GM21360 (cell line): ENCODE measurements at regions not wholly inside any gene's neighbourhood (a gene's known extent, or its start where the extent isn't known, plus 50 kb on each side); places are given as distances from the start of the nearest gene placed in this dataset.
A peak's percentile ranks its signal among the peaks of the same experiment; 100 is the strongest.
"Not testable (repeated sequence)": the region's sequence is repeated elsewhere in the genome, so short reads cannot be mapped to it uniquely, and the experiment has no call there.

Experiments used
- ATAC-seq: cut with Tn5 transposase; IDR thresholded peaks from one replicate; pipeline ENCODE4 v1.9.1; 2021; ENCODE audit warnings: mild to moderate bottlenecking, moderate library complexity; ENCODE audit not compliant: unreplicated experiment

DNA sequence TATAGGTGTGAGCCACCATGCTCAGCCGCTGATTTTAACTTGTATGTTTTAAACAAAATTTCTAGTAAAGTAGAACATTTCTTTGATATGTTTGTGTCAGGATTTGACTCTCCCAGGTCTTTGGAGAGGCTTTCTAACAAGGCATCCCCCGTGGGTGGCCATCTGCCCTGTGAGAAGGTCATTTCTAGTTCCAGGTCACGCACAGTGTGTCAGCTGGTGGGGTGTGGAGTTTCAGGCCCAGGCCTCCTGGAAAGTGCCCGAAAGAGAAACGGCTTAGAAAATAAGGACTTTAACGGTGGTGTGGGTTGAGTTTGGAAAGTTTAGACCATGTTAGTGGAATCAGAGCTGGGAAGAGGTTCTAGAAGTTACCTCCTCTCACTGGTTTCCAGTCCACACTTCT, 61.0 kb downstream of the SPDYE17 start:
- not testable (repeated sequence) for ATAC-seq

DNA sequence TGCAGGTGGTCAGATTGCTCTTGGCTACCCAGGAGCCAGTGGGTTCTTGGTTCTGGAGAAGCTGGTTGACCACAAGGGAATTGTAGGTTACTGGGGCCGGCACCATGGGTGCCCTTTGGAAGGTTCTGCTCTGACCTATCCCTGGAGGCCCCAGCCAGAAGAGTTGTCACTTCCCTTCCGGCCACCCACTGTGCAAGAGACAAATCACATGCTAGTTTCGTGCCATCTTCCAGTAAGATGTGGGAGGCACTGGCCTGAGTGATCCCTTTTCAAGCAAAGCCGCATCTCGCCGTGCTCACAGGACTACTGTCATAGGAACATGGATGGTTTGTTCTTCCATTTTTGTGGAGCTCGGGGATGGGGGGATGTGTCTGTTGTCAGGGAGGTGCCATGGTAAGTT, 62.3 kb downstream of the SPDYE17 start:
- ATAC-seq = not testable (repeated sequence)

- ATAC-seq = not testable (repeated sequence)
Measured at GRCh38 chr7:76965731-76966548, 66.2 kb downstream of the SPDYE17 start.

- ATAC-seq = not testable (repeated sequence)
Measured at GRCh38 chr7:76964050-76964449, 68.1 kb downstream of the SPDYE17 start.

GRCh38 chr7:76963061-76963460, 69.1 kb downstream of the SPDYE17 start:
- not testable (repeated sequence) for ATAC-seq

- not testable (repeated sequence) for ATAC-seq
Measured at GRCh38 chr7:76960400-76960986, 71.7 kb downstream of the SPDYE17 start.

GRCh38 chr7:76959573-76960399, 72.4 kb downstream of the SPDYE17 start:
- peak; percentile 94 for ATAC-seq

DNA sequence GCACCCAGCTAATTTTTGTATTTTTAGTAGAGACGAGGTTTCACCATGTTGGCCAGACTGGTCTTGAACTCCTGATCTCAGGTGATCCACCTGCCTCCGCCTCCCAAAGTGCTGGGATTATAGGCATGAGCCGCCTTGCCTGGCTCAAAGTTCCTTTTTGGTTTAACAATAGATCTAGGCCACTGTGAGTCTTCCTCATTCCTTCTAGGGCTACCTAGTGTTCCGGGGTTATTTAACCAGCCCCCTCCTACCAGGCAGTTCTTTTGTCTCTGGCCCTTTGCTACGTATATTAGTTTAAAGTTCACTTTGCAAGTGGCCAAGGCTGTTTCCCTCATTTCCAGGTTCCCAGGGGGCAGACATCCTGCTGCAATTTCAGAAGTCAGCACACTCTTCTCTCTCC, 75.6 kb downstream of the SPDYE17 start:
- ATAC-seq = not testable (repeated sequence)

DNA sequence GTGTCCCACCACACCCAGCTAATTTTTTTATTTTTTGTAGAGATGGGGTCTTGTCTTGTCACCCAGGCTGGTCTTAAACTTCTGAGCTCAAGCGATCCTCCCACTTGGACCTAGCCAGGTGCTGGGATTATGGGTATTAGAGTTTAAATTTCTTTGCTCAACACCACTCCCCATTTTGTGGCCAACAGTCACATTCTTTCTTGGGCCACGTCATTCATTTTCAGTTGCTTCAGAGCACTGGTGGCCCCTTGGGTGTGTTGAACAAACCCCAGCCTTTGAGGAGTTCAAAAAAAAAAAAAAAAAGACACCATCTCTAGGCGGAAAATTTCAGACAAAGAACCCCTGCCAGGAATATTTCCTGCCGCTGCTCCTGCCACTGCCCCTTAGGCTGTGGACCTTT, 77.0 kb downstream of the SPDYE17 start:
- ATAC-seq = not testable (repeated sequence)

DNA sequence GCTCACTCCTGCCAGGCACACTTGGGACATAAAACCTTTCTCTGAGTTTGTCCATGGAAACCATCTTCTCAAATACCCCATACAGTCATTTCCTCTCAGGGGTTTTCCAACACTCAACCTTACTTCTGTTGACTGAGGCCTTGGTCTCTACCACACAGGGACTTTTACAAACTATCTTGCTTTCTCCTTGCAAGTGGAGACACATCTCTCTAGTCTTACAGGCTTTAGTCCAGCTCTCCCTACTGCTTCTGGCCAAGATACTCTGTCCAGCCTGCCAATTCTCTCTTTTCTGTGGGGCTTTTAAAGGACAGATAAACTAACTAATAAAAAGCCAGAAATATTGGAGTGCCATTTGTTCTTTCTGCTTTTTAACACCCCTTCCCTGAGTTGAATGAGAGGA, 87.6 kb downstream of the SPDYE17 start:
- ATAC-seq = peak; percentile 75

DNA sequence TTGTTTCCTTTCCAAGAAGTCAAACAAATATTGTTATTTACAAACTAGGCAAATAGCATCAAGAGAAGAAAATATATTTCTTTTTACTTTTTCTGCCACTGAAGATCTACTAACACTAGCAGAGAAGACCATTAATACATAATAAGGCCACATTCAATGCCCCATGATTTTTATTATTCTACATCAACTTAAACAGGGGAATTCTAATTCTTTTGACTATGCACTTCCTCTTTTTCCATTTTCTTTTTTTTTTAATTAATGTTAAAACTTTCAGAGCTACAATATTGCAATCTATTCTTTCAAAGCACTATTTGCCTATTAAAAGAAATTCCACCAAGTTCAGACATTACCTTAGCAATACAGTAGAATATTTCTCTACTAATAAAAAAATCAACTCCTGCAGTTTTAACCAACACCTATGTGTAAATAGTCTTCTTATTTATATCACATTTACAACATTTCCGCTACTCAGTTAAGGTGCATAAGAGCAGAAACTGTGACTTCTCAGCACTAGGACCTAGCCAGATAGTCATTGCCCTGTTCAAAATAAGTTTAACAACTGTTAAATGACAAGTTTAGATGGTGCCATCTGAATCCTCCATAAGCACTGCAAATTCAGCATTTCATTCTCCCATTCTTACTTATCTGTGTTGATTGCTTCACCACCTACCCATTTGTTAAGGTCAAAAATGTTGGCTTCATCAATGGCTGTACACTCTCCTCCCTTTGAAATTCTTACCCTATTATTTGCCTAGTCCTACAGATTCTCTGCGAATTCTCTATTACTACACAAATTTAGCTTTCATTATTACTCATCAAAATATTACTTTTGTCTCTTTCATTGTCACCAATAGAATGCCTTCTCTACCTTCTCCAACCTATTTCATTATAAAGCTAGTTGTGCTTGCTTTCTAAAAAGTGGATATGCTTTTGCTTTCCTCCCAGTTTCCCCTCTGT, 90.1 kb downstream of the SPDYE17 start:
- peak; percentile 45 for ATAC-seq

DNA sequence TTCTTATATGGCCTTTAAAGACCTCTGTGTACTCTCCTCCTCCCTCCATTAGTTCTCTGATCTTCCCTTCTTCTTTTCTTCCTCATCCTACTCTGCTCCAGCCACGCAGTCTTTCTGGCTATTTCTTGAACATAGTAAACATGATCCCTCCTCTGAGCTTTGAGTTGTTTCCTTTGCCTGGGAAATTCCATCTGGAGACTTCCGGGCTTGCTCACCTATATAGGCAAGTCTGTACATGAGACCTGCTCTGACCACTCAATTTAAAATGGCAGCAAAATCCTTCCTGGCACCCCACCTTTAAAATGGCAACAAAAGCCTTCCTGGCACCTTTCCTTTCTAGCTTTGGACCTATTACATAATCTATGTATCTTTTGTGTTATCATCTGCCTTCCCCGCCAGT, 94.4 kb downstream of the SPDYE17 start:
- not testable (repeated sequence) for ATAC-seq

DNA sequence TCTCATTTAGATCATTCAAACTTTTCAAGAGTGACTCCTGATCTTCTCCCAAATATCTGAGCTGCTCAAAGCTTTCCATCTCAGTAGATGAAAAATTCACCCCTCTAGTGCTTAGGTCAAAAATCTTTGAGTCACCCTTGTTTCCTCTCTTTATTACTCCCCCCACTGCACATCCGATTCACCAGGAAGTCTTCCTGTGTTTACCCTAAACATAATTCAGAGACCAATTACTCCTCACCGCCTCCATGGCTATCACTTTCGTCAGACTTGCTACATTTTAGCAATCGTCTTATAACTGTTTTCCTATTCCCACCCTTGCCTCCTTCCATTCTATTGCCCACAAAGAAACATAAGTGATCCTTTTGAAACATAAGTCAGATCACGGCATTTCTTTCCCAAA, 94.8 kb downstream of the SPDYE17 start:
- ATAC-seq = not testable (repeated sequence)

DNA sequence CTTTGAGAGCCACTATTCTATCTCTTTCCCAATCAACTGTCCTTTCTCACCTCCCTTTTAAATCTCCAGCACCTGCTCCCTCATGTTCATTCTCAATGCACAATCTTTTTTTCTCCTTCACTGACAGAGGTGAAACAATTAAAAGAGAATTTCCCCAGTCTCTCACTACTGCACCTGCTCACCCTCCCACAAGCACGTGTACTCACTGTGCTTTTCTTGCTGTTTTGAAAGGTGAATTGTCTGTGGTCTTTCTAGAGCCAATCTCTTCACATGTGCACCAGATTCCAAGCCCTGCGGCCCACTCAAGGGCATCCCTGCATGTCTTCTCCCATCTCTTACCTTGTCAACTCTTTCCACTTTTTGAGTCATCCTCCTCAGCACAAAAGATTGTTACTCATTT, 95.8 kb downstream of the SPDYE17 start:
- not testable (repeated sequence) for ATAC-seq

- ATAC-seq = not testable (repeated sequence)
Measured at GRCh38 chr7:76934711-76935110, 97.5 kb downstream of the SPDYE17 start.

DNA sequence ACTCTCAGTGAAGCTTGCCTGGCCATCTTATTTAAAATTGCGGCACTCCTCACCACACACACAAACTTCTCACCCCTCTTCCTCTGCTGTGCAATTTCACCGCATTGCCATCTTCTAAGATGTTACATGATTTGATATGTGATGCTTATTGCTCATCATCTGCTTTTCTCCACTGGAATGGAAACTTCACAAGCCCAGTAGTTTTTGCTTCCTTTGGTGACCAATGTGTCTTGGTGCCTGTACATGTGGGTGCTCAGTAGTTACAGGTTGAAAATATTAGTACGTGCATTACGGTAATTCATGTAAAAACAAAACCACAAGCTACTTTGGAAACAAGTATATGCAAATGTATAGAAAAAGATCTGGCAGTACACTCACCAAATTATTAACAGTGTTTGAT, 99.2 kb downstream of the SPDYE17 start:
- ATAC-seq = peak; percentile 42

DNA sequence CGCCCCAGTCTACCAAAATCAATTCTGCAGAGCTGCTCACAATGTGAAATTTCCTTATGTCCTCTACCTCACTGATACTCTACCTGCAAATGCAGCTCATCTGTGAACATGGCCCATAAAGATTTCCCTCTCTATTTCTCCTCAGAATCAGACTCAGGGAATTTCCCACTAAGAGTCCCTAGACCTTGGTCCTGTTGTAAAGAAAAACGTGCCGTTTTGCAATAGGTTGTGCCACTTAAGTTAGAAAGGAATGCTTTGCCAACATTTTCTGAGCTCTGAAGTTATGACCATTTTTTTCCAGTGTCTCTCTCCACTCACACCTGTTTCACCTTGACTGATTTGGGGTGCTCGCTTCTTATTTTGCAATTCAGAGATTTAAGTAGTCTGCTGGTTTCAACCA, 100.7 kb downstream of the SPDYE17 start:
- not testable (repeated sequence) for ATAC-seq

DNA sequence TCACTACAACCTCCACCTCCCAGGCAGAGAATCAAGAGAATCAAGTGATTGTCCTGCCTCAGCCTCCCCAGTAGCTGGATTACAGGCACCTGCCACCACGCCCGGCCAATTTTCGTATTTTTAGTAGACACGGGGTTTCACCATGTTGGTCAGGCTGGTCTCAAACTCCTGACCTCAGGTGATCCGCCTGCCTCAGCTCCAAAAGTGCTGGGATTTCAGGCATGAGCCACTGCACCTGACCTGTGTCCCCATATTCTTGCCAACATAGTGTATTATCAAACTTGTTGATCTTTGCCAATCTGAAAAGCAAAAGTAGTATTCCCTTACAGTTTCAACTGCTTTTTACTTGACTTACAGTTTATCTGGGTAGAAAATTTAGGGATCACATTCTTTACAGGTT, 101.7 kb downstream of the SPDYE17 start:
- not testable (repeated sequence) for ATAC-seq

DNA sequence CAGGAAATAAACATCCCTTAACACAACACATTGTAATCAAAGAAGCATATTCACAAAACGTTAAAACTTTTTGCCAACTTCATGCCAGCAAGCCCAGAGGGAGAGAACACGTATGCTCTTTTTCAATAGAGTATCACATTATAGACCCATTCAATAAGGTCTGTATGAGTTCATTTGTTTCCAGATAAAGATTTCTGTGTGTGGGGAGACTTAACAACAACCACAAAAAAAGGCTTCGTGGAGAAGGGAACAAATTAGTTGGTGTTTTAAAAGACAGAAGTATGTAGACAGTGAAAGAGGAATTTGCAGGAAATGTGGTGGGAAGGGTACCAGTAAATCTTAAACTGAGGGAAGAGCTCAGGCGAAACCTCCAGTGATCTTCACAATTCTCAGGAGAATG, 103.4 kb downstream of the SPDYE17 start:
- ATAC-seq = not testable (repeated sequence)

DNA sequence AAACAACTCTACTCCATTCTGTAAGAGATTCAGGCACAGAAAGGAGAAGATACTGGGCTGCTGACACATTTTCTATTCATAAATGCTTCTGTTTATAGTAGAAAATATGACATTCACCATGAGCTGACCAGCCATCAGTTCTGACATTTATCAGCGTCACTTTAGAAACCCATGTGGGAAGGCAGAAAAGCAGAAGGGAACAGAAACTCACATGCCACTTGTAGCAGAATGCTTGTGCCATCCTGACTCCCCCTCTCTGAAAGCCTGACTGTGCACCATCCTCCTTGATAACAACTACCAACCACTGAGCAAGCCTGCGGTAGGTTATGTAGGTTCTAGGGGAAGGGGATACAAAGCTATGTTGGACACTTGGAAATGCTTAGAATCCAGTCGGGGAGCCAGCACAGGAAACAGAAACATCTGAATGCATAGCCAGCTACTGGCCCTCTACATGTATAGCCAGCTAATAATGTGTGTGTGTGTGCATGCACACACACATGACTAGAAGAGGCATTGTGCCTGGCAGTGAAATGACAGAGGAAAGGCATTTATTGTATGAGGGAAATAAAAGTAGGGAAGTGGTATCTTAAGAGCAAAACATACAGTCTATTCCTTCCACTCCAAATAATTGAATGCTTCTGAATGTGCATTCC, 104.3 kb downstream of the SPDYE17 start:
- peak; percentile 59 for ATAC-seq
